Non-pigmented ciliary epithelial cell (primary cell): ENCODE measurements at regions not wholly inside any gene's neighbourhood (a gene's known extent, or its start where the extent isn't known, plus 50 kb on each side); places are given as distances from the start of the nearest gene placed in this dataset.

Source experiments
- DNase-seq: peaks from one replicate; pipeline ENCODE4 v3.0.0-alpha.2; 2010; ENCODE audit warnings: low read depth

DNA sequence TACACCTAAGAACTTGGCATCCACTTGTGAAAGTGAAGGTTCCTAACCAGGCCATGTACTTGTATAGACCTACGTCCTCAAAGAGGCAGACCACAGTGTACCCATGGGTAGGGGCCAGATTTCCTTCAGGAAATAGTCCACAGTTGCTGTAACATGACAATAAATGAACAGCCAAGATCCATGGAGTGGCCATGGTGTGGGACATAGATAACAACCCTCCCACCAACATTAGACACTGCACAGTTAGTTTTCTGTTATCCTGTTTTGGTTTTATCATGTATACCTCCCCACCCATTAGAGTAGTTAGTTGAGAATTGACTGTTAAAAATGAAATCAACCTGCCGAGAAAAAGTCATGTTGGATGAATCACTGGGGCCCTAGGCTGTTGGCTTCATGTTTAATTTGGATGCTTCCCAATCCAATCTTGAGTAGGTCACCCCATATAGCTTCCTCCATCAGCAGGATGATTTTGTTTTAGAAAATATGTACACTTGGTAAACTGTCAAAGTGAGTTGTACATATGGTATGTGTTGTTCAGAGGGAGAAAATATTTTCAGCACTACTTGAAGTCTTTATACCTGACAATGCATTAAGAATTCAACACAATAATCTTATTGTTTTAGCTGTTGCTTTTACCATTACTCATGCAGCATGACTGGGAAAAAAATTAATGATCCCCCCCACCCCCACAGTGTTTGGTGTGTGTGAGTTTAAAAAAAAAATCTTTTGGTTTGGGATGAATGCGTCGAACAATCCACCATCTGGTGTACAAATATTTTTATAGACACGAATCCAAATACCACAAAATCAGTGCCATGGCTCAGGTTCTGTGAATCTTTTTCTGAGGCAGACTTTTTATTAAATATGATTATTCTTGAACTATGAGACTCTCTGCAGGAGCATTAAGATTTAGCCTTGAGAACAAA is 88.3 kb upstream of the ARHGAP29 start:
- peak; percentile 99 for DNase-seq

DNA sequence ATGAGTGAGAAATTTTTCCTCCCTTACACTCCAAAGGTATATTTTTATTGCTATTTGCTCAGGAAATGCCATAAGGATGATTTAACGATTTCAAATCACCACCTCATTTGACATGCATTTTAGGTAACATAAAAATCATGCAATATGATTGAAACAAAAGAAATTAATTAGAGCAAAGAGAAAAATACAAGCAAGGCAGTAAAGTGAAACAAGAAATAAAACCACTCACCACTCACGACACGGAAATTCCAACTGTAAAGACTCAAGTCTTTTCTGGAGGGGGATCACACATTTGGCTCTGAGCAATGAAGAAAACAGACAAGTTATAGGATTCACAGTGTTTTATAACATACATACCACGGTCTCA is 86.8 kb upstream of the ARHGAP29 start:
- no peak for DNase-seq

DNA sequence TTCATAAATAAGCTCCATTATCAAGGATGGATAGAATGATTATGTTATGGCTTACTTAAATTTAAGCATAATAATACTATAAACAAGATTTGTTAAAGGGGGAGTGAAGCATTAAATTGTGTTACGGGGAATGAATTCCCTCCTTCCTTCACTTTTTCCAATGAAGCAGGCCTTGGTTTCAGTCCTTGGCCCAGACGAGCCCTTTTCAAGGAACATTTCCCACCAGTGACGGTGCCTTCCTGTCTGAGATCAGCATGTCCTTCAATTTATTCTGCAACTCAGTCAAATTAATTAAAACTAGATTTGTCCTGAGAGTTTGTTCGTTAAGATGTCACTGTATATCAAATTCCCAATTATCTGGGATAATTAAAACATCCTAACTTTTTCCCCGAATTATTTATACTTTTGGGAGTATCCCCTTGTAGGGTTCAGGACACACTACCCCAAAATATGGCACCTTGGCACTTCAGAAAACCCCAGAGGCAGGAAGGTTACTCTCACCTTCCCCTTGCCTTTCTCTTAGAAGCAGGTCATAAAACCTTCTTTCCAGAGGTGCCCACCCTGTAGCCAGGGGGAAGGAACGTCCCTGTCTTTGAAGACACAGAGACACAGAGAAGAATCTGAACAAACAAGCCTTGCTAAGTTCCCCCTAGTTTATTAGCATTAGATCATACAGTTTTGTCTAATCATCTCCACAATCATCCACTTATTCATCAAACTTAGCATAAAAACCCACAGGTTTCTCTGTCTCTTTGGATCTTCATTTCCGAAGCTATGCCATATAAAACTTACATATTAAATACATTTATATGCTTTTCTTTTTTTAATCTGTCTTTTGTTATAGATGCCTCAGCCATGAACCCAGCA is 86.2 kb upstream of the ARHGAP29 start:
- DNase-seq, result no peak

DNA sequence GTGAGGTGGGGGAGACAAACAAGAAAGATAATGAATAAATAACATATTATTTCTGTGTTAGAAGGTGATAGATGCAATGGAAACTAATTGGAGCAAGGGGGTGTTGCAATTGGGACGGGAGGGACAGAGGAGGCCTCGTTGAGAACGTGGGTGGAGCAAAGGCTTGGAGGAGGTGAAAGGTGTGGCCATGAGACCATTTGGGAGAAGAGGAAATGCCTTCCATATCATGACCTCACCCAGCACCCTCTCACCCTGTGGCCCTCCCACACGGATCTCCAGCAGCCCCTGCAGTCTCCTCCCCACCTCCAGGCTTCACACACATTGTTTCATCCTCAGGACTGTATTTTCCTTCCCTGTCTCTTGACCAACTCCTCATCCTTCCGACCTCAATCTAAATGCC is 85.3 kb upstream of the ARHGAP29 start:
- DNase-seq, result no peak

DNA sequence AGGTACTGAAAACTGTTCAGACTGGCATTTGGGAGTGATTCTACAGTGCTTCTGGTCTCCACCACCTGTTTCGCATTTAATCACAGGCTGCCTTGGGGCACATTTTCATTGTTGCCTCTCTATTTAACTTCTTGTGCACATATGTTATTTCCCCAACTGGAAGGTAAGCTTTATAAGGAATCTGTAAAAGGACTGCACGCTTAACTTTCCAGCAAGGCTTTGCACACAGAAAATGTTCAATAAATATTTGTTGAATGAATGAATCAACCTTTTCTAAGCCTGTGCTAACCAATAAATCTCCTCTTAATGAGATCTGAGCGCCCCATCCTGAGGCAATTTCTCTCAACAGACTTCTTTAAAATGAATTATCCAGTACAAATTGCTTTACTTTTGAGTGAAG is 84.3 kb upstream of the ARHGAP29 start:
- DNase-seq, result no peak

DNA sequence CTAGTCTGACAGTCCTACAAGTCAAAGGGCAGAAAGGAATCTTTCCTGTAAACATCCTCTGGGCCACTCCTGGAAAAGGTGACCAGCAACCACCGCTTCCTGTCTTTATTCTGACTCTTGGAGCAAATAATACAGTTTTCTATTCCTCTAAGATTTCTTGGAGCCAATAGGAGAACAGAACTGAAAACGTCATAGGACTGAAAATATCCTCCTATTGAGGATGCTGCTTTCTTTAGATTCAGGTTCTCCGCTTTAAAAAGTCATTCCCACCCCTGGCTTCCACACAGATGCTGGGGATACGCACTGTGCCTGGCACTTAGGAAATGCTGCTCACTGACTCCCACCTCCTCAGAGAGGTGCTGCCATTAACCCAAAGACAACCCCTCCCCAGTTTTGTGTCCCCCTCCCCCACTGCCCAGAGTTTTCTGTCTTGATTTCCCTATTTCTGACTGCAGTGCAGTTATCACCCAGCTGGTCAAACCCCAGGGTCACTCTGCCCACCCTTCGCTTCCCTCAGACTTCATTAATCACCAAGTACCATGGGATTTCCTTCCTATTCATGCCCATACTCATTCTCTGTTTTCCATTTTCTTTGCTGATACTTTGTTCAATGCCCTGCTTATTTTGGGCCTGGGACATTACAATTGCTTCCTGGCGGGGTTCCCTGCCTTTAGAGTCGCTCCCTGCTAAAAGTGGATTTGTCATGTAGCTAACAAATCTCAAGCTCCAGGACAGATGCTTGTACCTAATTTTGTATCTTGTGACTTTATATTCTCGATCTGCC is 82.1 kb upstream of the ARHGAP29 start:
- DNase-seq, result no peak

DNA sequence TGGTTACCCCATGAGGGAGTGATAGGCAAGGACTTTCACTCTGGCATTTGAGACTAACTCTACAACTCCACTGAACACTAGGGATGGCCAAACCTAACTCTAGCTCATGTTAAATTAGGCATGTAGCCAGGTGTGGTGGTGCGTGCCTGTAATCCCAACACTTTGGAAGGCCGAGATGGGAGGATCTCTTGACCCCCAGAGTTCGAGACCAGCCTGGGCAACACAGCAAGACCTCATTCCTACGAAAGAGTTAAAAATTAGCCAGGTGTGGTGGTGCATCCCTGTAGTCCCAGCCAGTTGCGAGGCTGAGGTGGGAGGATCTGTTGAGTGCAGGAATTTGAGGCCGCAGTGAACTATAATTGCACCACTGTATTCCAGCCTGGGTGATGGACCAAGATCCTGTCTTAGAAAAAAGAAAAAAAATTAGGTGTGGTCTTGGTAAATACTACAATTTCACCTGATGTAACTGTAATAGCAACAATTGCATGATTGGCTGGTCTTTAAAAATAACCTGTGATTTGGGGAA is 81.2 kb upstream of the ARHGAP29 start:
- no peak for DNase-seq

DNA sequence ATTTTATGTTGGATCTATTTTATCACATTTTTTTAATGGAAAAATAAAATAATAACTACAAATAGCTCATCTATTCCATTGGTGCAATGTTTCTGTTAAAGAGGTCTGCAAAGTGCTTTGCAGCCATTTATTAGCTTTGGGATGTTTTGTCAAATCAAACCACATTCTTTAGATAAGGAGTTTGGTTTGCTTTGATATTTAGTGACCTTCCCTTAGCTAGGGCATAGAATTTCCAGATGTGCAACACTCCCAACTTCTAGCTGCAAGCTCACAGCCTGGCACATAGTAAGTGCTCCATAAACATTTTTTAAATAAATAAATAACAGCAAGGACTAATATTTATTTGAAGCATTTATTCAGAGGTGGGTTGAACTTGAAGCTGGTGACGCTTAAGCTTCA is 80.4 kb upstream of the ARHGAP29 start:
- no peak for DNase-seq

DNA sequence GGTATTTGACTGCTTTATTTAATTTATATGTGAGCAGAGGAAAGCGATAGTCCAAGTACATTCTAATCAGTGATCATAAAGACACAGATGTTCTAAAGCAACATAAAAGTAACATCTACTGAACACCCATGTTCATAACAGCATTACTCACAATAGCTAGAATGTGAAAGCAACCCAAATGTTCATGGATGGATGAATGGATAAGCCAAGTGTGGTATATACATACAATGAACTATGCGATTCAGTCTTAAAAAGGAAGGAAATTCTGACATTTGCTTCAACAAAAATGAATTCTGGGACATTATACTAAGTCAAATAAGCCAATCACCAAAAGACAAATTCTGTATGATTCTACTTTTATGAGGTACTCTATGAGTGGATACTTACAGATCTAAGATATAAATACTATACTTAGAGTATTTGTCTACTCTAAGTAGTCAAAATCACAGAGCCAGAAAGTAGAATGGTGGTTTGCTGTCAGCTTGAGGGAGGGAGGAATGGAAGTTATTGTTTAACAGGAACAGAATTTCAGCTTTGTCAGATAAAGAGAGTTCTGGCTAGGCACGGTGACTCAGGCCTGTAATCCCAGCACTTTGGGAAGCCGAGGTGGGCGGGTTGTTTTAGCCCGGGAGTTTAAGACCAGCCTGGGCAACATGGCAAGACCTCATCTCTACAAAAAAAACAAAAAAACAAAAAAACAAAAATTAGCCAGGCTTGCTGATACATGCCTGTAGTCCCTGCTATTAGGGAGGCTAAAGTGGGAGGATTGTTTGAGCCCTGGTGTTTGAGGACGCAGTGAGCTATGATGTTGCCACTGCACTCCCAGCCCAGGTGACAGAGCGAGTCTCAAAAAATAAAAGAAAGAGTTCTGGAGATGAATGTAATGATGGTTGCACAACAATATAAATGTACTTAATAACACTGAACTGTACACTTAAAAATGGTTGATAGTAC is 79.7 kb upstream of the ARHGAP29 start:
- no peak for DNase-seq

DNA sequence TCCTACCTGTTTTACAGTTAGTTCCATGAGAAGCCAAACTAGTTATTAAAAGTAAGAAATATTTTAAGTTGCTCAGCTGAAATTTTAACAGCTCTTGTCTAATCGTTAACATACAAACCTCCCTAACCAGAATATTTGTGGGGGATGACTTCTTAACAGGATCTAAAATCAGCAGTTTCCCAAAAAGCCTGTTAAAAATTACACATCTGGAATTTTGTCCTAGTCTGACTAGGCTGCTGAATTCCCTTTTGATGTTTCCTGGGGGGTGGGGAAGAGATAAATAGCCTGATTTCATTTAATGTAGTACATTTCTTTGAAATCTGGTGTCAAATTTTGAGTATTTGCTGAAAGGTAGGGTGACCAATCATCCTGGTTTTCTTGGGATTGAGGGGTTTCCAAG is 78.8 kb upstream of the ARHGAP29 start:
- DNase-seq, result no peak

DNA sequence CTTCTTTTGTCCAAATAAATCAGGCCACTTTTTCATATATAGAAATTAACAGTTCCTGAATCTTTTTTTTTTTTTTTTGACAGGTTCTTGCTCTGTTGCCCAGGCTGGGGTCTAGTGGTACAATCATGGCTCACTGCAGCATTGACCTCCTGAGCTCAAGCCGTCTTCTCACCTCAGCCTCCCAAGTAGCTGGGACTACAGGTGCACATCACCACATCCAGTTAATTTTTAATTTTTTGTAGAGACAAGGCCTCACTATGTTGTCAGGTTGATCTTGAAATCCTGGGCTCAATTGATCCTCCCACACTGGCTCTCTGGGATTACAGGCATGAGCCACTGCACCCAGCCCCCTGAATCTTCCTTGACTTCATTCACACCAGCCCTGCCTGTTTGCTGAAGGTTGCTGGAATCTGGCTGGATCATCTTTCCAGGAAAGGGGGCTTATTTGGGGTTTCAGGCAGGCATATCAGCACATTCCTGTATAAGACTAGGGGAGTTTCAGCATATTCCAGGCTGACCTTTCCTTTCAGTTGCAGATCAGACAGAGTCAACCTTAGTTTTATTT is 78.2 kb upstream of the ARHGAP29 start:
- DNase-seq, result no peak

DNA sequence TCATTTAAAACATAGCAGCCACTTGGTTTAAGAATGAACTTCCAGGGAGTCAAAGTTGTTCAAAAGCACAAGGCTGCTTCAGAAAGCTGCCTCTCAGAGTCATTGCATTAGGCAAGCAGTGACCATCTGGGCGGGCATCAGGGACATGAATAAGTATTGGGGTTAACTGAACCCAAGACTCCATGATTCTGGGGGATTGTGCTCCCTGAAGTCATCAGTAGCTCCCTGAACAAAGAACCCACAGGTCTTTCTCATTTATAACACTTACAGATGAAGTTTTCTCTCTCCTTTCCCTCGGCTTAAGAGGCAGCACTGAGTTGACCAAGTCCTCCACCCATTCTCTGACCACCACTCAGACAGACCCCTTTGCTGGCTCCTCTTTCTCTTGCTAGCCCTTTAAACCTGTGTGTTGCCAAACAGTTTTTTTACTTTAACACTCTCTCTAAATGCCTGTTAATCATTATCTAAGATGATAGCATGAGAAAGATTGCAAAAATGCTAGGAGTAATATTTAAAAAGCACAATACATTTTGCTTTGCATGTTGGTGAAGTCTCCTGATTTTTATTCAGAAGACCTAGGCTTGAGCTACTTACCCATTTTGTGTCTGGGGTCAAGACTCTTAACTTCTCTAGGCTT is 77.0 kb upstream of the ARHGAP29 start:
- DNase-seq, result no peak

DNA sequence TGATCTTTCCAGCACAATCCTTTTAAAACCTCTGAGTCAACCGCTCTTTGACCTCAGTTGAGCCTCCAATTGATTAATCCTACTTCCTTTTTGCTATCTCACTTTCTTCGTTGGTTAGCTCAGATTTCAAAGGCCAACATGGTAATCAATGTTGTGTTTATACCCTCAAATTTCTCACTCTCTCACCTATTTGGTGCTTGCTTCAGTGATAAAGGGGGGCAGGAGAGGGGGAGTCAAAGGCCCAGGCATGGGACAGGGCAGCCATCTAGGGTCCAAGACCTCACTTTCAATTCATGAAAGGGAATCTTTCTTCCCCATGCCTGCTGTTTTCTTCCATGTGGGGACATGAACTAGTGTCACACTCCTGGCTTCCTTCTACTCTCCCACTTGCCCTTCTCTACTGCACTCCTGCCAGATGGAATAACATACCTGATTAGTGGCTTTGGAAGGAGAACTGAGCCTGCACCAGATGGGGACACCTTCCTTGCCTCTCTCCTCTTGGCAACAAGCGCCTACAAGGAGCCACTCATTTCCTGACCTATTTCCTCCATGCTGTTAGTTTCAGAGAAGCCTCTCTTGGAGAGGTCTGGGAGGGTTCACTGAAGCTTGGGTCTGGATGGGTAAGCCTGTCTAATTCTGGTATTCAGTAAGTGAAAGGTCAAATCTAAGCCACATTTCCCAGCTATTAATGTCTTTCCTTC is 73.3 kb upstream of the ARHGAP29 start:
- no peak for DNase-seq

DNA sequence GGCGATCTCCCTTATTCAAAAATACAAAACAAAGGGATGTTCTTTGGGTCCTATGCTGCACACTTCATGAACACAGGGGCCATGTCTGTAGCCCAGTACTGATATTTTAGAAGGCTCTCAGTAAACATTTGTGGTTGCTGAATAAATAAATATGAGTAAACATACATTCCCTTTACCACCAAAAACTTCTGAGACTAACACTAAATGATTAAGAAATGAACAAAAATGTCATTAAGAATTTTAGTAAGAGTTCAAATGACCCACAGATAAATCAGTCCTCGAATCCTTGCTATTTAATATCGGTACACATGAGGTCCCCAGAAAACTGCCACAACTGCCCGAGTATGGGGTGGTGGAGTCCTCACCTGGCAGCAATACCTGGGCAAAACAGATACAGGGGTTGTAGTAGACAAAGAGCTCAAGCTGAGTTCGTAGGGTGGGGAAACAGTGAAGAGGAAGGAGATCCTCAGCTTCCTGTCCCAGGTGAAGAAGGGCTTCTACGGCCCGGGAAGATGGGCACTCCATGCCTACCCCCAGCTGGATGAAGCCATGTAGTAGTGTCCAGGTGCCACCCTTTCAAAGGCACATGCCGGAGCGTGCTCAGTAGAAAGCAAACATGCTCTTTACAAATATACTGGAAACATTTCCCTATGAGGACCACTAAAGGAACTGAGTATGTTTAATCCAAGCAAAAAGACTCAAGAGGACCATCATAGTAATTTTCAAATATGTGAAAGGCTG is 72.6 kb upstream of the ARHGAP29 start:
- DNase-seq, result no peak

DNA sequence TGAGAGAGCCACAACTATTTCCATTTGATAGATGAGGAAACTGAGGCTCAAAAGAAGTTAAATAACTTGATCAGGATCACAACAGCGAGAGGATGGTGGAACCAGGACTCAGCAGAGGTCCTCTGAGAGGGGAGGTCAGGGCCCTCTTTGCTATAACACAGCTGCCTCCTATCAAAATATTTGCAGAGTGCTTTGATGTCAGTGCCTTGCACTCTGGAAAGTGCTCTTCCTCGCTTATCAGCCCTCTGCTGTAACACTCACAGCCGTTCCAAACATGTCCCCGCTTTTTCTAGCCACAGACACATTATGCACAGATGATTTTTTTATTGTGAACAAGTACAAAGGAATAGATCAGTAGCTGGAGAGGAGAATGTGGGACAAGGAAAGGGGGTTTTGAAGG is 71.8 kb upstream of the ARHGAP29 start:
- no peak for DNase-seq

DNA sequence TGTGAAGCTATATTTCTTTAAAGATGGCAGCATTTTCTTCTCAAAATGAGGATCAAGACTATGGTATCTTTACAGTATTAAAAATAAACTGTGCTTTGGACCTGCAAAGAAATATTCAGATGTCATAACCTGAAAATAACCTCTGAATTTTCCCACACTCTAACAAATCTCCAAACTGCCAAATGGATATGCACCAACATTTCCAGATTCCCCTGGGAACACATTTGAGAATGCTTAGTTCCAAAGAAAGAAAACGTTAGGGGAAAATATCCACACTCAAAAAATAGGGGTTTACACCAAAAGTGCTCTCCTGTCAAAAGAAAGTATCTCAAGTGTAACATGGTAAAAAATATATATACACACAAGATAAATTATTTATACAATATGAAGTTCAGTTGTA is 69.1 kb upstream of the ARHGAP29 start:
- no peak for DNase-seq

DNA sequence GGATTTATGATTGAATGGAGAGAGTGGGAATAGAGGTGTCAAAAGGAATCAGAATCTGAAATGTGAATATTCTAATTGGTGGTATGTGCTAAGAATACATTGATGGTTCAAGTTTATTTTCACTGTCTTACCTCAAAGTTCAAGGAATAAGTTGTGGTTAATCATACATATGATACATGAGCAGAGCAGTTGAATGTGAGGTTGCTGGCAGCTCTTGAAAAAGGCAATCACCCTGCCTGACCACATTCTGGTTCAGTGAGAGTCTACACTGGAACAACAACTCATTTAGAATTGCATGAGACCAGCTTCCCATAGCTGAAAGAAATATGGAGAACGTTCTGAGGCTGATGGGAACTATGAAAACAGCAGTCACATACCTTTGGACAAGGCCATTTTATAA is 68.3 kb upstream of the ARHGAP29 start:
- peak; percentile 75 for DNase-seq

DNA sequence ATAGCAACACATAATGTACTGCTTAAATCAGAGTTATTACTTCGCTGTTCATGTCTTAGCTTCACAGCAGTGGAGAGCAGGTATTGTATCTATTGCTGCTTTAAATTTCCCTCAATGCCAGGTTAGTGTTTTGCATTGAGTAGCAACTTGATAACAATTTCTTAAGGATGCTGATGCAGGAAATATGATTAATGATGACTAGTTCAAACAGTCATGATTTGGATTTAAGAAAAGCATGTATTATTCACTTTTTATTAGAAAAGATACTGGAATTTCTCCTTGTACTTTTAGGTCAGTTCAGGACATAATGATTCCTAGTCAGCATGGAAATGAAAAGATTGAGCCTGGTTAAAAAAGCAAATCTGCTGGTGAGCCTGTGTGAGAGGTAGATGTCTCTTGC is 67.2 kb upstream of the ARHGAP29 start:
- no peak for DNase-seq

DNA sequence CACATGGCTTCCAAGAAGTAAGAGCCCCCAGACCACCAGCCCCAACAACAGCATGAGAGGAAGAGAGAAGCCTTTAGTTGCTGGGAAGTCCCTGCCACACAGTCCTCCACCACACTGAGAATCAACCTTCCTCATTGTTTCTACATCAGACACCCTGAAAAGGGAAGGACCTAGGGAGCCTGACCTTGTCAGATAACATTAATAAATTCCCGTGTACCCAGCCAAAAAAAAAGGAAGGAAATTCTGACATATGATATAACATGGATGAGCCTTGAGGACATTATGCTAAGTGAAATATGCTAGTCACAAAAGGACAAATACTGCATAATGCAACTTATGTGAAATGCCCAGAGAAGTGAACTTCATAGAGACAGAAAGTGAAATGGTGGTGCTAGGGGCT is 65.6 kb upstream of the ARHGAP29 start:
- DNase-seq, result no peak
